Natural killer cell treated with Interleukin-12 subunit alpha and Interleukin-12 subunit beta and Interleukin-15 and Interleukin-18, amount 100 ng/mL, for 72 hours (primary cell): ENCODE measurements at regions not wholly inside any gene's neighbourhood (a gene's known extent, or its start where the extent isn't known, plus 50 kb on each side); places are given as distances from the start of the nearest gene placed in this dataset.

Experiments used
- ATAC-seq, 2 donors: fragments of 150-1000 bp; cut with Tn5 transposase in 1 of 2; sonication (Bioruptor Pico), chemical (Tn5 transposase) in 1 of 2; 2 replicates each; pipeline ENCODE4 v1.10.0; 2021
- DNase-seq: peaks from one replicate; pipeline ENCODE4 v3.0.0; 2022; ENCODE audit warnings: low spot score
- H3K27ac Mint-ChIP-seq, 2 donors: 1 replicate in 1 of 2; 2 replicates in 1 of 2; pipeline ENCODE4 v1.8.0; 2022; ENCODE audit warnings: mixed read lengths in 2 of 2, mild to moderate bottlenecking in 1 of 2, moderate library complexity in 1 of 2
- H3K27me3 Mint-ChIP-seq, 2 donors: 1 replicate in 1 of 2; 2 replicates in 1 of 2; pipeline ENCODE4 v1.8.0; 2022; ENCODE audit warnings: mixed read lengths in 2 of 2
- H3K36me3 Mint-ChIP-seq: one replicate; pipeline ENCODE4 v1.8.0; 2022; ENCODE audit warnings: mixed read lengths
- H3K4me1 Mint-ChIP-seq, 2 donors: 1 replicate in 1 of 2; 2 replicates in 1 of 2; pipeline ENCODE4 v1.8.0; 2022; ENCODE audit warnings: low read depth in 2 of 2, mixed read lengths in 2 of 2, mild to moderate bottlenecking in 1 of 2
- H3K4me3 Mint-ChIP-seq: one replicate; pipeline ENCODE4 v1.8.0; 2022; ENCODE audit warnings: mixed read lengths
- H3K9me3 Mint-ChIP-seq: 2 replicates; pipeline ENCODE4 v1.8.0; 2022; ENCODE audit warnings: mixed read lengths

GRCh38 chr15:69786136-69786701 lies 311.5 kb downstream of the TLE3 start:
- Mint-ChIP-seq H3K9me3 (peaks cover 2% of the 10 kb centered on the region), H3K4me1 (peaks cover 10 to 15% of the 10 kb centered on the region in 2 donors), H3K27ac (no peak overlapping the region), H3K36me3 (peaks cover 4% of the 10 kb centered on the region), H3K4me3 (no peak overlapping the region), H3K27me3 (peaks cover 37 to 44% of the 10 kb centered on the region in 2 donors)
- DNase-seq (no peak), ATAC-seq (no peak)

- H3K27ac Mint-ChIP-seq, result no peak overlapping the region
- peaks cover 5% of the 10 kb centered on the region for H3K9me3 Mint-ChIP-seq
- H3K27me3 Mint-ChIP-seq, result peaks cover 23 to 38% of the 10 kb centered on the region in 2 donors
- H3K4me3 Mint-ChIP-seq, result no peak overlapping the region
- H3K36me3 Mint-ChIP-seq, result peaks cover 6% of the 10 kb centered on the region
- H3K4me1 Mint-ChIP-seq, result peaks cover 0 to 7% of the 10 kb centered on the region in 2 donors
- ATAC-seq, result no peak
- no peak for DNase-seq
These were observed 309.9 kb downstream of the TLE3 start for GRCh38 chr15:69787791-69788190.

- H3K27ac Mint-ChIP-seq, result peak overlapping the region in 1 of 2 donors; percentile 21
- H3K36me3 Mint-ChIP-seq, result peaks cover 6% of the 10 kb centered on the region
- peaks cover 10 to 33% of the 10 kb centered on the region in 2 donors for H3K27me3 Mint-ChIP-seq
- H3K4me3 Mint-ChIP-seq, result no peak overlapping the region
- DNase-seq (no peak), ATAC-seq (no peak)
- peaks cover 5% of the 10 kb centered on the region for H3K9me3 Mint-ChIP-seq
- H3K4me1 Mint-ChIP-seq, result peaks cover 0 to 3% of the 10 kb centered on the region in 2 donors
These were observed 307.9 kb downstream of the TLE3 start for GRCh38 chr15:69789648-69790393.

GRCh38 chr15:69790632-69791031 lies 307.1 kb downstream of the TLE3 start:
- Mint-ChIP-seq H3K36me3 (peaks cover 6% of the 10 kb centered on the region), H3K27ac (peak overlapping the region in 1 of 2 donors; percentile 21), H3K4me1 (peaks cover 0 to 3% of the 10 kb centered on the region in 2 donors), H3K9me3 (peaks cover 5% of the 10 kb centered on the region), H3K27me3 (peaks cover 8 to 28% of the 10 kb centered on the region in 2 donors), H3K4me3 (no peak overlapping the region)
- DNase-seq (no peak), ATAC-seq (no peak)

- Mint-ChIP-seq H3K4me3 (no peak overlapping the region), H3K36me3 (peaks cover 6% of the 10 kb centered on the region), H3K27me3 (peaks cover 0 to 22% of the 10 kb centered on the region in 2 donors), H3K4me1 (peaks cover 3 to 4% of the 10 kb centered on the region in 2 donors), H3K27ac (no peak overlapping the region), H3K9me3 (peaks cover 5% of the 10 kb centered on the region)
- DNase-seq (no peak), ATAC-seq (no peak)
These were observed 304.9 kb downstream of the TLE3 start for GRCh38 chr15:69792823-69793222.

GRCh38 chr15:69793431-69793780 lies 304.3 kb downstream of the TLE3 start:
- ATAC-seq, result no peak
- Mint-ChIP-seq H3K4me1 (peaks cover 3 to 4% of the 10 kb centered on the region in 2 donors), H3K27ac (peak overlapping the region in 1 of 2 donors; percentile 56), H3K36me3 (peaks cover 6% of the 10 kb centered on the region), H3K4me3 (no peak overlapping the region), H3K27me3 (peaks cover 0 to 24% of the 10 kb centered on the region in 2 donors), H3K9me3 (peaks cover 5% of the 10 kb centered on the region)
- no peak for DNase-seq

GRCh38 chr15:69793781-69794451 lies 303.8 kb downstream of the TLE3 start:
- Mint-ChIP-seq H3K27me3 (peaks cover 0 to 28% of the 10 kb centered on the region in 2 donors), H3K27ac (peak overlapping the region in 1 of 2 donors; percentile 56), H3K36me3 (peaks cover 6% of the 10 kb centered on the region), H3K9me3 (peaks cover 5% of the 10 kb centered on the region), H3K4me3 (no peak overlapping the region), H3K4me1 (peaks cover 3 to 4% of the 10 kb centered on the region in 2 donors)
- DNase-seq (no peak), ATAC-seq (no peak)

- Mint-ChIP-seq H3K27me3 (peaks cover 0 to 27% of the 10 kb centered on the region in 2 donors), H3K4me3 (no peak overlapping the region), H3K27ac (no peak overlapping the region), H3K36me3 (peaks cover 6% of the 10 kb centered on the region), H3K4me1 (peaks cover 3 to 4% of the 10 kb centered on the region in 2 donors), H3K9me3 (peaks cover 5% of the 10 kb centered on the region)
- ATAC-seq (no peak), DNase-seq (no peak)
These were observed 302.9 kb downstream of the TLE3 start for GRCh38 chr15:69794645-69795469.

- H3K36me3 Mint-ChIP-seq, result peaks cover 6% of the 10 kb centered on the region
- peaks cover 5% of the 10 kb centered on the region for H3K9me3 Mint-ChIP-seq
- ATAC-seq (no peak), DNase-seq (no peak)
- peaks cover 0 to 4% of the 10 kb centered on the region in 2 donors for H3K4me1 Mint-ChIP-seq
- no peak overlapping the region for H3K27ac Mint-ChIP-seq
- peaks cover 0 to 24% of the 10 kb centered on the region in 2 donors for H3K27me3 Mint-ChIP-seq
- H3K4me3 Mint-ChIP-seq, result no peak overlapping the region
These were observed 302.1 kb downstream of the TLE3 start for GRCh38 chr15:69795601-69796000.

- ATAC-seq, result no peak
- Mint-ChIP-seq H3K27ac (no peak overlapping the region), H3K4me3 (no peak overlapping the region), H3K36me3 (no peaks in the 10 kb centered on the region), H3K27me3 (peaks cover 6 to 23% of the 10 kb centered on the region in 2 donors), H3K9me3 (no peaks in the 10 kb centered on the region), H3K4me1 (peaks cover 0 to 4% of the 10 kb centered on the region in 2 donors)
- DNase-seq, result no peak
These were observed 300.6 kb downstream of the TLE3 start for GRCh38 chr15:69797051-69797595.

- Mint-ChIP-seq H3K9me3 (no peaks in the 10 kb centered on the region), H3K4me1 (peaks cover 0 to 4% of the 10 kb centered on the region in 2 donors), H3K4me3 (no peak overlapping the region), H3K36me3 (no peaks in the 10 kb centered on the region), H3K27me3 (peaks cover 11 to 26% of the 10 kb centered on the region in 2 donors), H3K27ac (no peak overlapping the region)
- ATAC-seq (no peak), DNase-seq (no peak)
These were observed 300.1 kb downstream of the TLE3 start for GRCh38 chr15:69797615-69798014.

GRCh38 chr15:69798481-69799250 lies 299.1 kb downstream of the TLE3 start:
- no peak overlapping the region for H3K4me3 Mint-ChIP-seq
- ATAC-seq (no peak), DNase-seq (no peak)
- no peaks in the 10 kb centered on the region for H3K9me3 Mint-ChIP-seq
- peaks cover 13 to 23% of the 10 kb centered on the region in 2 donors for H3K27me3 Mint-ChIP-seq
- H3K27ac Mint-ChIP-seq, result no peak overlapping the region
- H3K36me3 Mint-ChIP-seq, result no peaks in the 10 kb centered on the region
- peaks cover 0 to 4% of the 10 kb centered on the region in 2 donors for H3K4me1 Mint-ChIP-seq
